K562 (cell line): ENCODE measurements at regions not wholly inside any gene's neighbourhood (a gene's known extent, or its start where the extent isn't known, plus 50 kb on each side); places are given as distances from the start of the nearest gene placed in this dataset.

Experiments used
- ATAC-seq: fragments of 200-7000 bp; cut with Tn5 transposase; 3 replicates; pipeline ENCODE4 v1.9.1; 2020; ENCODE audit warnings: moderate library complexity
- BruUV-seq: library from RNA; stranded (reverse); fragments of 400-500 nt; replicated peaks from 2 replicates; lab custom pipeline; 2021; lab: Mats Ljungman, UMichigan
- CTCF ChIA-PET: fragments of 300-600 bp; formaldehyde crosslinking; extraction: SDS; loops from one replicate; lab custom pipeline; 2021; ENCODE audit warnings: low intra/inter-chr PET ratio; lab: Yijun Ruan, JAX
- POLR2A ChIA-PET: fragments of 300-600, 350-650 bp; sonication (Branson Sonifier 250); formaldehyde crosslinking; extraction: SDS; loops from one replicate; lab custom pipeline; 2021; ENCODE audit warnings: antibody characterized with exemption, inconsistent platforms; lab: Yijun Ruan, JAX
- DNase-seq, 4 experiments: peaks; one replicate each; pipeline versions ENCODE4 v3.0.0 to v3.0.0-alpha.2; 2011 to 2018; ENCODE audit warnings: low spot score in 3 of 4, mixed read lengths in 3 of 4; ENCODE audit errors: extremely low read depth in 1 of 4
- FAIRE-seq: peaks from 2 replicates; lab custom pipeline; 2011; peaks lifted over from hg19 to GRCh38; lab: Jason Lieb, UNC
- H2AFZ ChIP-seq: 2 replicates; pipeline ENCODE4 v1.6.0; 2011; ENCODE audit warnings: low read depth, low read length, control low read depth, inconsistent platforms
- H3K27ac ChIP-seq: fragments of 200-600 bp; 3 replicates; pipeline ENCODE4 v1.8.0; 2011; ENCODE audit warnings: low read depth, mild to moderate bottlenecking, control low read depth, inconsistent platforms, low read length, moderate library complexity, mixed read lengths; ENCODE audit errors: extremely low read depth
- H3K27me3 ChIP-seq, 2 experiments: fragments of 300-600 bp in 1 of 2; 2 replicates in 1 of 2; 3 replicates in 1 of 2; pipeline versions ENCODE4 v1.6.0 to v1.8.0; 2011; ENCODE audit warnings: inconsistent platforms in 2 of 2, low read length in 2 of 2, mild to moderate bottlenecking in 1 of 2, mixed read lengths in 1 of 2, moderate library complexity in 1 of 2; ENCODE audit not compliant: control insufficient read depth in 2 of 2, insufficient read depth in 2 of 2
- H3K36me3 ChIP-seq: fragments of 300-600 bp; 3 replicates; pipeline ENCODE4 v1.8.0; 2011; ENCODE audit warnings: mild to moderate bottlenecking, low read length, inconsistent platforms; ENCODE audit not compliant: control insufficient read depth, insufficient read depth
- H3K4me1 ChIP-seq, 2 experiments: fragments of 200-600 bp in 1 of 2; replicated peaks in 1 of 2; 2 replicates in 1 of 2; 3 replicates in 1 of 2; pipeline versions ENCODE4 v1.5.1 to v1.8.0; 2011; ENCODE audit warnings: inconsistent platforms in 2 of 2, low read length in 2 of 2, mild to moderate bottlenecking in 1 of 2, mixed read lengths in 1 of 2, moderate library complexity in 1 of 2; ENCODE audit not compliant: control insufficient read depth in 2 of 2, insufficient read depth in 2 of 2
- H3K4me2 ChIP-seq: 2 replicates; pipeline ENCODE4 v1.6.1; 2011; ENCODE audit warnings: low read length, control low read depth, inconsistent platforms, mixed read lengths; ENCODE audit not compliant: insufficient read depth
- H3K4me3 ChIP-seq: fragments of 200-600 bp; sonication (generic), shearing (Covaris generic); 2 replicates; pipeline ENCODE4 v1.5.1; 2016; ENCODE audit warnings: control low read depth, inconsistent platforms
- H3K79me2 ChIP-seq: fragments of 200-600 bp; 3 replicates; pipeline ENCODE4 v1.8.0; 2011; ENCODE audit warnings: low read length, inconsistent platforms; ENCODE audit not compliant: control insufficient read depth, insufficient read depth
- H3K9ac ChIP-seq, 2 experiments: 2 replicates each; pipeline versions ENCODE4 v1.6.0 to v1.6.1; 2011; ENCODE audit warnings: low read depth in 2 of 2, low read length in 2 of 2, control low read depth in 1 of 2, inconsistent platforms in 1 of 2, mild to moderate bottlenecking in 1 of 2, mixed read lengths in 1 of 2; ENCODE audit not compliant: insufficient read depth in 1 of 2
- H3K9me1 ChIP-seq: one replicate; pipeline ENCODE4 v1.6.0; 2011; ENCODE audit warnings: inconsistent platforms, mild to moderate bottlenecking, low read length, moderate library complexity; ENCODE audit not compliant: control insufficient read depth, insufficient read depth
- H3K9me3 ChIP-seq: replicated peaks from 2 replicates; pipeline ENCODE4 v1.5.1; 2011; ENCODE audit warnings: low read depth, low read length, inconsistent platforms; ENCODE audit not compliant: control insufficient read depth, insufficient read depth
- H4K20me1 ChIP-seq: replicated peaks from 2 replicates; pipeline ENCODE4 v1.6.1; 2011; ENCODE audit warnings: low read length, inconsistent platforms, mixed read lengths; ENCODE audit not compliant: control insufficient read depth, insufficient read depth
- ARID4B ChIP-seq: sonication (generic); formaldehyde crosslinking; IDR thresholded peaks from 2 replicates; pipeline ENCODE4 v1.8.0; 2022; ENCODE audit warnings: mild to moderate bottlenecking, missing genetic modification reagents
- MCM2 ChIP-seq: fragments of 450-650 bp; IDR thresholded peaks from 2 replicates; pipeline ENCODE4 v1.6.1; 2017; ENCODE audit warnings: low read depth, mild to moderate bottlenecking
- MEIS2 ChIP-seq: fragments of 450-650 bp; IDR thresholded peaks from 2 replicates; pipeline ENCODE4 v1.6.1; 2014; ENCODE audit warnings: mild to moderate bottlenecking; ENCODE audit not compliant: partially characterized antibody
- MITF ChIP-seq: IDR thresholded peaks from 2 replicates; pipeline ENCODE4 v1.6.1; 2014; ENCODE audit warnings: antibody characterized with exemption
- MNT ChIP-seq, 2 experiments: fragments of 450-650 bp; conservative IDR thresholded peaks; 2 replicates each; pipeline ENCODE4 v1.6.1; 2017; ENCODE audit warnings: mild to moderate bottlenecking in 2 of 2, moderate library complexity in 2 of 2
- PYGO2 ChIP-seq: fragments of 450-650 bp; IDR thresholded peaks from 2 replicates; pipeline ENCODE4 v1.6.1; 2016; ENCODE audit warnings: mild to moderate bottlenecking, missing genetic modification characterization, moderate library complexity, missing compliant biosample characterization
- RBM15 ChIP-seq: fragments of 200-400 bp; formaldehyde crosslinking; IDR thresholded peaks from 2 replicates; pipeline ENCODE4 v1.6.1; 2018; ENCODE audit warnings: mild to moderate bottlenecking, low read length, moderate library complexity; ENCODE audit not compliant: insufficient read depth
- SAFB ChIP-seq: fragments of 200-400 bp; formaldehyde crosslinking; IDR thresholded peaks from 2 replicates; pipeline ENCODE4 v1.6.1; 2017; ENCODE audit warnings: low read depth, low read length, borderline replicate concordance
- SIN3B ChIP-seq: fragments of 450-650 bp; IDR thresholded peaks from 2 replicates; pipeline ENCODE4 v1.6.1; 2017; ENCODE audit warnings: low read depth, mild to moderate bottlenecking, moderate library complexity
- TEAD4 ChIP-seq, 2 experiments: sonication (generic) in 1 of 2; formaldehyde crosslinking in 1 of 2; IDR thresholded peaks; 2 replicates each; pipeline versions ENCODE4 v1.6.1 to v1.8.0; 2012 to 2022; ENCODE audit warnings: borderline replicate concordance in 1 of 2, inconsistent platforms in 1 of 2, low read length in 1 of 2, mild to moderate bottlenecking in 1 of 2, missing genetic modification reagents in 1 of 2
- ZNF398 ChIP-seq: fragments of 250-450 bp; sonication (Bioruptor Pico); IDR thresholded peaks from 2 replicates; pipeline ENCODE4 v1.8.0; 2021; ENCODE audit warnings: moderate library complexity, mild to moderate bottlenecking, inconsistent platforms
- WGBS: fragments of 100-300 bp; shearing (Covaris generic); methylation state at CpG from one replicate; pipeline ENCODE4 v1.1.6; 2016; ENCODE audit warnings: low coverage, mixed read lengths; ENCODE audit not compliant: insufficient coverage; ENCODE audit errors: missing lambda C conversion rate; 5-methylcytosine and 5-hydroxymethylcytosine counted together
- in situ Hi-C: fragments of 300-500 bp; cut with MboI; formaldehyde crosslinking; loops from 4 replicates; pipeline ENCODE4 v1.15.0; 2018; ENCODE audit warnings: inconsistent platforms, mixed read lengths
- intact Hi-C: fragments of 100-400 bp; cut with micrococcal nuclease; formaldehyde crosslinking; loops from 2 replicates; pipeline ENCODE4 v1.14.2; 2022

- Histone ChIP-seq H3K4me1 (no peaks in the 10 kb centered on the region; a peak in 1 of 5 replicates), H3K79me2 (no peaks in the 10 kb centered on the region), H3K9ac (no peak overlapping the region), H3K27ac (no peak overlapping the region), H2AFZ (no peak overlapping the region), H3K9me1 (no peaks in the 10 kb centered on the region), H3K27me3 (peaks cover 0 to 5% of the 10 kb centered on the region in 2 experiments; a peak in 2 of 5 replicates), H3K36me3 (no peaks in the 10 kb centered on the region), H3K9me3 (no peaks in the 10 kb centered on the region), H4K20me1 (no peaks in the 10 kb centered on the region), H3K4me2 (no peak overlapping the region), H3K4me3 (no peak overlapping the region)
- intact Hi-C loops (no loop called here), in situ Hi-C loops (no loop called here)
- no TSS peak for BruUV-seq
- ChIA-PET POLR2A (no interaction called here), CTCF (no interaction called here)
- DNase-seq: no peak
- no peak for FAIRE-seq
- WGBS: 10% methylated on average over 5 of the region's 5 CpGs
- no peak for ATAC-seq
- TF ChIP-seq TEAD4 (IDR thresholded peaks at IDR 0.05; ENCODE audit: low read length) (no peak), TEAD4 (CRISPR knock-in tag; IDR thresholded peaks at IDR 0.05; ENCODE audit: borderline replicate concordance) (no peak), ARID4B (CRISPR knock-in tag) (no peak), PYGO2 (no peak), SIN3B (no peak), MNT (conservative IDR thresholded peaks at IDR 0.05) (no peak), RBM15 (no peak), MCM2 (no peak), ZNF398 (no peak), MEIS2 (no peak), MITF (no peak), SAFB (no peak)
Measured at GRCh38 chr12:93055221-93055620, 126.1 kb upstream of the EEA1 start.
